Activated CD8-positive, alpha-beta T cell treated with anti-CD3 and anti-CD28 coated beads for 36 hours (primary cell): ENCODE measurements at regions not wholly inside any gene's neighbourhood (a gene's known extent, or its start where the extent isn't known, plus 50 kb on each side); places are given as distances from the start of the nearest gene placed in this dataset.
"Not testable (repeated sequence)": the region's sequence is repeated elsewhere in the genome, so short reads cannot be mapped to it uniquely, and the experiment has no call there.

Experiments
- ATAC-seq: fragments of 200-7000 bp; cut with Tn5 transposase; one replicate; pipeline ENCODE4 v1.10.0; 2021; ENCODE audit warnings: mild to moderate bottlenecking, moderate library complexity
- CTCF ChIA-PET: fragments of 350-600 bp; sonication (Branson Sonifier 250); formaldehyde crosslinking; loops from one replicate; lab custom pipeline; 2021; ENCODE audit warnings: antibody characterized with exemption; lab: Charles Lee
- POLR2A ChIA-PET: fragments of 350-600 bp; sonication (Branson Sonifier 250); formaldehyde crosslinking; loops from one replicate; lab custom pipeline; 2021; ENCODE audit warnings: antibody characterized with exemption; lab: Charles Lee
- DNase-seq: peaks from one replicate; pipeline ENCODE4 v3.0.0-alpha.2; 2020
- H3K27ac Mint-ChIP-seq: one replicate; pipeline ENCODE4 v1.8.0; 2021; ENCODE audit warnings: mild to moderate bottlenecking, mixed read lengths
- H3K27me3 Mint-ChIP-seq: one replicate; pipeline ENCODE4 v1.8.0; 2021; ENCODE audit warnings: mixed read lengths
- H3K36me3 Mint-ChIP-seq: one replicate; pipeline ENCODE4 v1.8.0; 2021; ENCODE audit warnings: low read depth, mixed read lengths
- H3K4me1 Mint-ChIP-seq: one replicate; pipeline ENCODE4 v1.8.0; 2021; ENCODE audit warnings: low read depth, mixed read lengths
- H3K4me3 Mint-ChIP-seq: one replicate; pipeline ENCODE4 v1.8.0; 2021; ENCODE audit warnings: mild to moderate bottlenecking, moderate library complexity, mixed read lengths
- H3K9me3 Mint-ChIP-seq: one replicate; pipeline ENCODE4 v1.8.0; 2021; ENCODE audit warnings: mixed read lengths
- CTCF ChIP-seq: fragments of 200-600 bp; IDR thresholded peaks from one replicate; pipeline ENCODE4 v1.8.0; 2022; ENCODE audit warnings: antibody characterized with exemption, mild to moderate bottlenecking
- intact Hi-C: fragments of 100-400 bp; cut with micrococcal nuclease; formaldehyde crosslinking; loops from one replicate; pipeline ENCODE4 v1.10.0; 2022

- Mint-ChIP-seq H3K36me3 (no peaks in the 10 kb centered on the region), H3K27ac (no peak overlapping the region), H3K27me3 (peaks cover 24% of the 10 kb centered on the region), H3K4me3 (no peak overlapping the region), H3K4me1 (no peaks in the 10 kb centered on the region), H3K9me3 (no peaks in the 10 kb centered on the region)
- intact Hi-C loops = no loop called here
- ChIA-PET CTCF (no interaction called here), POLR2A (no interaction called here)
- ATAC-seq (no peak), DNase-seq (no peak)
- no peak for TF ChIP-seq CTCF
These were observed 153.3 kb downstream of the PTPRU start for GRCh38 chr1:29389533-29390041.

- TF ChIP-seq CTCF = no peak
- no peaks in the 10 kb centered on the region for H3K4me1 Mint-ChIP-seq
- H3K27ac Mint-ChIP-seq = no peak overlapping the region
- DNase-seq (no peak), ATAC-seq (no peak)
- peaks cover 24% of the 10 kb centered on the region for H3K27me3 Mint-ChIP-seq
- ChIA-PET POLR2A (no interaction called here), CTCF (no interaction called here)
- intact Hi-C loops = no loop called here
- no peaks in the 10 kb centered on the region for H3K9me3 Mint-ChIP-seq
- H3K4me3 Mint-ChIP-seq = no peak overlapping the region
- H3K36me3 Mint-ChIP-seq = no peaks in the 10 kb centered on the region
These were observed 152.6 kb downstream of the PTPRU start for GRCh38 chr1:29388884-29389283.

GRCh38 chr1:29388170-29388569 is 151.8 kb downstream of the PTPRU start:
- Mint-ChIP-seq H3K27ac (no peak overlapping the region), H3K9me3 (no peaks in the 10 kb centered on the region), H3K4me3 (no peak overlapping the region), H3K36me3 (no peaks in the 10 kb centered on the region), H3K27me3 (peaks cover 22% of the 10 kb centered on the region), H3K4me1 (no peaks in the 10 kb centered on the region)
- ATAC-seq (no peak), DNase-seq (no peak)
- no peak for TF ChIP-seq CTCF
- CTCF ChIA-PET = no interaction called here
- POLR2A ChIA-PET = no interaction called here
- intact Hi-C loops = no loop called here

GRCh38 chr1:29387210-29387609 is 150.9 kb downstream of the PTPRU start:
- ChIA-PET POLR2A (no interaction called here), CTCF (no interaction called here)
- DNase-seq (no peak), ATAC-seq (no peak)
- peaks cover 21% of the 10 kb centered on the region for H3K27me3 Mint-ChIP-seq
- no peaks in the 10 kb centered on the region for H3K4me1 Mint-ChIP-seq
- H3K27ac Mint-ChIP-seq = no peak overlapping the region
- H3K4me3 Mint-ChIP-seq = no peak overlapping the region
- H3K36me3 Mint-ChIP-seq = no peaks in the 10 kb centered on the region
- intact Hi-C loops = no loop called here
- H3K9me3 Mint-ChIP-seq = no peaks in the 10 kb centered on the region
- no peak for TF ChIP-seq CTCF

GRCh38 chr1:29386453-29386852 is 150.1 kb downstream of the PTPRU start:
- H3K4me3 Mint-ChIP-seq, H3K4me1 Mint-ChIP-seq, POLR2A ChIA-PET, CTCF ChIA-PET, H3K27ac Mint-ChIP-seq, H3K36me3 Mint-ChIP-seq, ATAC-seq, intact Hi-C loops, H3K9me3 Mint-ChIP-seq, DNase-seq: not testable (repeated sequence)
- peaks cover 21% of the 10 kb centered on the region for H3K27me3 Mint-ChIP-seq

- no peaks in the 10 kb centered on the region for H3K9me3 Mint-ChIP-seq
- H3K4me3 Mint-ChIP-seq = no peak overlapping the region
- ChIA-PET POLR2A (no interaction called here), CTCF (no interaction called here)
- no peak for TF ChIP-seq CTCF
- H3K4me1 Mint-ChIP-seq = no peaks in the 10 kb centered on the region
- no peak overlapping the region for H3K27ac Mint-ChIP-seq
- no peak for DNase-seq
- H3K36me3 Mint-ChIP-seq = no peaks in the 10 kb centered on the region
- intact Hi-C loops = no loop called here
- H3K27me3 Mint-ChIP-seq = peaks cover 18% of the 10 kb centered on the region
- no peak for ATAC-seq
These were observed 149.6 kb downstream of the PTPRU start for GRCh38 chr1:29385966-29386365.
